ENCODE measurements at regions not wholly inside any gene's neighbourhood (a gene's known extent, or its start where the extent isn't known, plus 50 kb on each side); places are given as distances from the start of the nearest gene placed in this dataset.

- peak; percentile 24 for DNase-seq (ENCODE audit: low read depth)
- TF ChIP-seq CTCF (IDR thresholded peaks at IDR 0.05; ENCODE audit: insufficient read depth, low read length), result no peak
- no peak overlapping the region for H3K4me3 ChIP-seq (ENCODE audit: low read depth, low read length)
Observed at GRCh38 chr14:95597784-95598211, 62.9 kb downstream of the GLRX5 start.

GRCh38 chr14:95601650-95602049, 66.8 kb downstream of the GLRX5 start:
- no peak for TF ChIP-seq CTCF (IDR thresholded peaks at IDR 0.05; ENCODE audit: insufficient read depth, low read length)
- no peak overlapping the region for H3K4me3 ChIP-seq (ENCODE audit: low read depth, low read length)
- DNase-seq (ENCODE audit: low read depth), result no peak

GRCh38 chr14:95603415-95603814, 68.6 kb downstream of the GLRX5 start:
- TF ChIP-seq CTCF (IDR thresholded peaks at IDR 0.05; ENCODE audit: insufficient read depth, low read length), result no peak
- no peak for DNase-seq (ENCODE audit: low read depth)
- H3K4me3 ChIP-seq (ENCODE audit: low read depth, low read length), result no peak overlapping the region

GRCh38 chr14:95606266-95606665, 71.4 kb downstream of the GLRX5 start:
- H3K4me3 ChIP-seq (ENCODE audit: low read depth, low read length), result no peak overlapping the region
- TF ChIP-seq CTCF (IDR thresholded peaks at IDR 0.05; ENCODE audit: insufficient read depth, low read length), result no peak
- DNase-seq (ENCODE audit: low read depth), result no peak

GRCh38 chr14:95608637-95609235, 73.9 kb downstream of the GLRX5 start:
- DNase-seq (ENCODE audit: low read depth), result no peak
- no peak for TF ChIP-seq CTCF (IDR thresholded peaks at IDR 0.05; ENCODE audit: insufficient read depth, low read length)
- H3K4me3 ChIP-seq (ENCODE audit: low read depth, low read length), result no peak overlapping the region

GRCh38 chr14:95609398-95609990, 74.6 kb downstream of the GLRX5 start:
- DNase-seq (ENCODE audit: low read depth), result peak; percentile 33
- TF ChIP-seq CTCF (IDR thresholded peaks at IDR 0.05; ENCODE audit: insufficient read depth, low read length), result peak; percentile 57
- H3K4me3 ChIP-seq (ENCODE audit: low read depth, low read length), result no peak overlapping the region
